Astrocyte (in vitro differentiated cells and primary cell): ENCODE measurements at regions not wholly inside any gene's neighbourhood (a gene's known extent, or its start where the extent isn't known, plus 50 kb on each side); places are given as distances from the start of the nearest gene placed in this dataset.

Source experiments
- EZH2 ChIP-seq: IDR thresholded peaks from 2 replicates; pipeline ENCODE4 v1.6.1; 2012; ENCODE audit warnings: mild to moderate bottlenecking, low read length, inconsistent platforms; ENCODE audit not compliant: insufficient read depth
- TF ChIP-seq, protein P1 (sequence below): IDR thresholded peaks from 2 replicates; pipeline ENCODE4 v1.5.1; 2011; ENCODE audit warnings: low read depth, mild to moderate bottlenecking, inconsistent platforms, low read length, moderate library complexity; ENCODE audit not compliant: insufficient read depth

DNA sequence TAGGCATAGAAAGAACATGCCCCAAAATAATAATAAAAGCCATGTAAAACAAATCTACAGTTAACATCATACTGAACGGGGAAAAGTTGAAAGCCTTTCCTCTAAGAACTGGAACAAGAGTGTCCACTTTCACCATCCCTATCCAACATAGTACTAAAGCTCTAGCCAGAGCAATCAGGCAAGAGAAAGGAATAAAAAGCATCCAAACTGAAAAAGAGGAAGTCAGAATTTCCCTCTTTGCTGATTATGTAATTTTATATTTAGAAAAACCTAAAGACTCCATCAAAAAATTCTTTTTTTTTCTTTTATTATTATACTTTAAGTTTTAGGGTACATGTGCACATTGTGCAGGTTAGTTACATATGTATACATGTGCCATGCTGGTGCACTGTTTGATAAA, 661.6 kb upstream of the CBLB start:
- TF ChIP-seq, protein P1, sequence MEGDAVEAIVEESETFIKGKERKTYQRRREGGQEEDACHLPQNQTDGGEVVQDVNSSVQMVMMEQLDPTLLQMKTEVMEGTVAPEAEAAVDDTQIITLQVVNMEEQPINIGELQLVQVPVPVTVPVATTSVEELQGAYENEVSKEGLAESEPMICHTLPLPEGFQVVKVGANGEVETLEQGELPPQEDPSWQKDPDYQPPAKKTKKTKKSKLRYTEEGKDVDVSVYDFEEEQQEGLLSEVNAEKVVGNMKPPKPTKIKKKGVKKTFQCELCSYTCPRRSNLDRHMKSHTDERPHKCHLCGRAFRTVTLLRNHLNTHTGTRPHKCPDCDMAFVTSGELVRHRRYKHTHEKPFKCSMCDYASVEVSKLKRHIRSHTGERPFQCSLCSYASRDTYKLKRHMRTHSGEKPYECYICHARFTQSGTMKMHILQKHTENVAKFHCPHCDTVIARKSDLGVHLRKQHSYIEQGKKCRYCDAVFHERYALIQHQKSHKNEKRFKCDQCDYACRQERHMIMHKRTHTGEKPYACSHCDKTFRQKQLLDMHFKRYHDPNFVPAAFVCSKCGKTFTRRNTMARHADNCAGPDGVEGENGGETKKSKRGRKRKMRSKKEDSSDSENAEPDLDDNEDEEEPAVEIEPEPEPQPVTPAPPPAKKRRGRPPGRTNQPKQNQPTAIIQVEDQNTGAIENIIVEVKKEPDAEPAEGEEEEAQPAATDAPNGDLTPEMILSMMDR = no peak
- no peak for TF ChIP-seq EZH2
